K562 (cell line): ENCODE measurements at regions not wholly inside any gene's neighbourhood (a gene's known extent, or its start where the extent isn't known, plus 50 kb on each side); places are given as distances from the start of the nearest gene placed in this dataset.

Experiments used
- ATAC-seq: fragments of 200-7000 bp; cut with Tn5 transposase; 3 replicates; pipeline ENCODE4 v1.9.1; 2020; ENCODE audit warnings: moderate library complexity
- BruUV-seq: library from RNA; stranded (reverse); fragments of 400-500 nt; replicated peaks from 2 replicates; lab custom pipeline; 2021; lab: Mats Ljungman, UMichigan
- CTCF ChIA-PET: fragments of 300-600 bp; formaldehyde crosslinking; extraction: SDS; loops from one replicate; lab custom pipeline; 2021; ENCODE audit warnings: low intra/inter-chr PET ratio; lab: Yijun Ruan, JAX
- POLR2A ChIA-PET: fragments of 300-600, 350-650 bp; sonication (Branson Sonifier 250); formaldehyde crosslinking; extraction: SDS; loops from one replicate; lab custom pipeline; 2021; ENCODE audit warnings: antibody characterized with exemption, inconsistent platforms; lab: Yijun Ruan, JAX
- DNase-seq, 4 experiments: peaks; one replicate each; pipeline versions ENCODE4 v3.0.0 to v3.0.0-alpha.2; 2011 to 2018; ENCODE audit warnings: low spot score in 3 of 4, mixed read lengths in 3 of 4; ENCODE audit errors: extremely low read depth in 1 of 4
- FAIRE-seq: peaks from 2 replicates; lab custom pipeline; 2011; peaks lifted over from hg19 to GRCh38; lab: Jason Lieb, UNC
- H2AFZ ChIP-seq: 2 replicates; pipeline ENCODE4 v1.6.0; 2011; ENCODE audit warnings: low read depth, low read length, control low read depth, inconsistent platforms
- H3K27ac ChIP-seq: fragments of 200-600 bp; 3 replicates; pipeline ENCODE4 v1.8.0; 2011; ENCODE audit warnings: low read depth, mild to moderate bottlenecking, control low read depth, inconsistent platforms, low read length, moderate library complexity, mixed read lengths; ENCODE audit errors: extremely low read depth
- H3K27me3 ChIP-seq, 2 experiments: fragments of 300-600 bp in 1 of 2; 2 replicates in 1 of 2; 3 replicates in 1 of 2; pipeline versions ENCODE4 v1.6.0 to v1.8.0; 2011; ENCODE audit warnings: inconsistent platforms in 2 of 2, low read length in 2 of 2, mild to moderate bottlenecking in 1 of 2, mixed read lengths in 1 of 2, moderate library complexity in 1 of 2; ENCODE audit not compliant: control insufficient read depth in 2 of 2, insufficient read depth in 2 of 2
- H3K36me3 ChIP-seq: fragments of 300-600 bp; 3 replicates; pipeline ENCODE4 v1.8.0; 2011; ENCODE audit warnings: mild to moderate bottlenecking, low read length, inconsistent platforms; ENCODE audit not compliant: control insufficient read depth, insufficient read depth
- H3K4me1 ChIP-seq, 2 experiments: fragments of 200-600 bp in 1 of 2; replicated peaks in 1 of 2; 2 replicates in 1 of 2; 3 replicates in 1 of 2; pipeline versions ENCODE4 v1.5.1 to v1.8.0; 2011; ENCODE audit warnings: inconsistent platforms in 2 of 2, low read length in 2 of 2, mild to moderate bottlenecking in 1 of 2, mixed read lengths in 1 of 2, moderate library complexity in 1 of 2; ENCODE audit not compliant: control insufficient read depth in 2 of 2, insufficient read depth in 2 of 2
- H3K4me2 ChIP-seq: 2 replicates; pipeline ENCODE4 v1.6.1; 2011; ENCODE audit warnings: low read length, control low read depth, inconsistent platforms, mixed read lengths; ENCODE audit not compliant: insufficient read depth
- H3K4me3 ChIP-seq: fragments of 200-600 bp; sonication (generic), shearing (Covaris generic); 2 replicates; pipeline ENCODE4 v1.5.1; 2016; ENCODE audit warnings: control low read depth, inconsistent platforms
- H3K79me2 ChIP-seq: fragments of 200-600 bp; 3 replicates; pipeline ENCODE4 v1.8.0; 2011; ENCODE audit warnings: low read length, inconsistent platforms; ENCODE audit not compliant: control insufficient read depth, insufficient read depth
- H3K9ac ChIP-seq, 2 experiments: 2 replicates each; pipeline versions ENCODE4 v1.6.0 to v1.6.1; 2011; ENCODE audit warnings: low read depth in 2 of 2, low read length in 2 of 2, control low read depth in 1 of 2, inconsistent platforms in 1 of 2, mild to moderate bottlenecking in 1 of 2, mixed read lengths in 1 of 2; ENCODE audit not compliant: insufficient read depth in 1 of 2
- H3K9me1 ChIP-seq: one replicate; pipeline ENCODE4 v1.6.0; 2011; ENCODE audit warnings: inconsistent platforms, mild to moderate bottlenecking, low read length, moderate library complexity; ENCODE audit not compliant: control insufficient read depth, insufficient read depth
- H3K9me3 ChIP-seq: replicated peaks from 2 replicates; pipeline ENCODE4 v1.5.1; 2011; ENCODE audit warnings: low read depth, low read length, inconsistent platforms; ENCODE audit not compliant: control insufficient read depth, insufficient read depth
- H4K20me1 ChIP-seq: replicated peaks from 2 replicates; pipeline ENCODE4 v1.6.1; 2011; ENCODE audit warnings: low read length, inconsistent platforms, mixed read lengths; ENCODE audit not compliant: control insufficient read depth, insufficient read depth
- GTF2F1 ChIP-seq: IDR thresholded peaks from 2 replicates; pipeline ENCODE4 v1.6.1; 2011; ENCODE audit warnings: low read depth, low read length, improper control_type of control experiment
- HOXB6 ChIP-seq: fragments of 250-450 bp; sonication (Bioruptor Pico); IDR thresholded peaks from 2 replicates; pipeline ENCODE4 v1.5.1; 2022; ENCODE audit warnings: mild to moderate bottlenecking, borderline replicate concordance
- KLF6 ChIP-seq: fragments of 250-450 bp; sonication (Bioruptor Pico); IDR thresholded peaks from 2 replicates; pipeline ENCODE4 v1.4.0; 2020; ENCODE audit warnings: mild to moderate bottlenecking, moderate library complexity, borderline replicate concordance
- MAFF ChIP-seq: IDR thresholded peaks from 2 replicates; pipeline ENCODE4 v1.6.1; 2012; ENCODE audit warnings: low read length, improper control_type of control experiment
- NCOA6 ChIP-seq: fragments of 450-650 bp; IDR thresholded peaks from 2 replicates; pipeline ENCODE4 v1.6.1; 2017; ENCODE audit warnings: mild to moderate bottlenecking
- NR2F6 ChIP-seq: fragments of 450-650 bp; formaldehyde crosslinking; IDR thresholded peaks from 2 replicates; pipeline ENCODE4 v1.4.0; 2020; ENCODE audit warnings: mild to moderate bottlenecking
- XRCC3 ChIP-seq: fragments of 450-650 bp; IDR thresholded peaks from 2 replicates; pipeline ENCODE4 v1.6.1; 2017; ENCODE audit warnings: mild to moderate bottlenecking, moderate library complexity
- ZFP30 ChIP-seq: fragments of 250-450 bp; sonication (Bioruptor Pico); IDR thresholded peaks from 2 replicates; pipeline ENCODE4 v1.8.0; 2022; ENCODE audit warnings: moderate library complexity, mild to moderate bottlenecking, inconsistent platforms, borderline replicate concordance
- ZNF212 ChIP-seq: fragments of 450-650 bp; formaldehyde crosslinking; IDR thresholded peaks from 2 replicates; pipeline ENCODE4 v1.4.0; 2020; ENCODE audit warnings: mild to moderate bottlenecking
- ZNF282 ChIP-seq: sonication (generic); formaldehyde crosslinking; IDR thresholded peaks from 2 replicates; pipeline ENCODE4 v1.8.1; 2023; ENCODE audit warnings: missing genetic modification reagents
- ZNF644 ChIP-seq: fragments of 200-800 bp; sonication (Bioruptor generic); IDR thresholded peaks from 2 replicates; pipeline ENCODE4 v1.6.1; 2016; ENCODE audit warnings: low read depth, missing genetic modification characterization, missing compliant biosample characterization
- WGBS: fragments of 100-300 bp; shearing (Covaris generic); methylation state at CpG from one replicate; pipeline ENCODE4 v1.1.6; 2016; ENCODE audit warnings: low coverage, mixed read lengths; ENCODE audit not compliant: insufficient coverage; ENCODE audit errors: missing lambda C conversion rate; 5-methylcytosine and 5-hydroxymethylcytosine counted together
- in situ Hi-C: fragments of 300-500 bp; cut with MboI; formaldehyde crosslinking; loops from 4 replicates; pipeline ENCODE4 v1.15.0; 2018; ENCODE audit warnings: inconsistent platforms, mixed read lengths
- intact Hi-C: fragments of 100-400 bp; cut with micrococcal nuclease; formaldehyde crosslinking; loops from 2 replicates; pipeline ENCODE4 v1.14.2; 2022
- TF ChIP-seq, protein P1 (sequence below): fragments of 250-450 bp; sonication (Bioruptor Pico); IDR thresholded peaks from 2 replicates; pipeline ENCODE4 v1.5.0; 2021
- TF ChIP-seq, protein P2 (sequence below): fragments of 450-650 bp; IDR thresholded peaks from 2 replicates; pipeline ENCODE4 v1.6.1; 2017; ENCODE audit warnings: antibody characterized with exemption
- TF ChIP-seq, protein P3 (sequence below): fragments of 250-450 bp; sonication (Bioruptor Pico); IDR thresholded peaks from 2 replicates; pipeline ENCODE4 v1.5.0; 2022; ENCODE audit warnings: mild to moderate bottlenecking
- TF ChIP-seq, protein P4 (sequence below): sonication (generic); formaldehyde crosslinking; IDR thresholded peaks from 2 replicates; pipeline ENCODE4 v1.8.0; 2022; ENCODE audit warnings: mild to moderate bottlenecking, low read depth, missing genetic modification reagents

DNA sequence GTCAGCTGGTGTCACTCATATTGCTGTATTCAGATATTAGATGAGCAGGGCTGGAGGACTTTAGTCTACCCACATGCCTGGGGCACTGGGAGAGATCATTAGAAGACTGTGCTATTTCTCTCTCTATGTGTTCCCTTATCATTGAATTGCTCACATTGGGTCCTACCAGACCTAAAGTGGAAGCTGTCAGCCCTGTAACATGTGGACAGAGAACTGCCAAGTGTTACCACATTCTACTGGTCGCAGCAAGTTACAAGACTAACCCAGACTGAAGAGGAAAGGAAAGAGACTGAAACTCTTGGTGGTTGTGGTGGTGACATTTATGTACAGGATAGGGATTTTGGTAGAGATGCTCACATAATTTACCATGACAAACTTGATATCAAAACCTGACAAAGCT, 627.1 kb upstream of the FZD8 start:
- TF ChIP-seq, protein P1, sequence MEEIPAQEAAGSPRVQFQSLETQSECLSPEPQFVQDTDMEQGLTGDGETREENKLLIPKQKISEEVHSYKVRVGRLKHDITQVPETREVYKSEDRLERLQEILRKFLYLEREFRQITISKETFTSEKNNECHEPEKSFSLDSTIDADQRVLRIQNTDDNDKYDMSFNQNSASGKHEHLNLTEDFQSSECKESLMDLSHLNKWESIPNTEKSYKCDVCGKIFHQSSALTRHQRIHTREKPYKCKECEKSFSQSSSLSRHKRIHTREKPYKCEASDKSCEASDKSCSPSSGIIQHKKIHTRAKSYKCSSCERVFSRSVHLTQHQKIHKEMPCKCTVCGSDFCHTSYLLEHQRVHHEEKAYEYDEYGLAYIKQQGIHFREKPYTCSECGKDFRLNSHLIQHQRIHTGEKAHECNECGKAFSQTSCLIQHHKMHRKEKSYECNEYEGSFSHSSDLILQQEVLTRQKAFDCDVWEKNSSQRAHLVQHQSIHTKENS (CRISPR knock-in tag) = no peak
- no peak for TF ChIP-seq GTF2F1
- no peak for TF ChIP-seq NR2F6 (CRISPR knock-in tag)
- no peak for TF ChIP-seq ZFP30 (CRISPR knock-in tag)
- no peak for TF ChIP-seq MAFF
- TF ChIP-seq ZNF282 (CRISPR knock-in tag) = no peak
- TF ChIP-seq NCOA6 = no peak
- TF ChIP-seq, protein P2, sequence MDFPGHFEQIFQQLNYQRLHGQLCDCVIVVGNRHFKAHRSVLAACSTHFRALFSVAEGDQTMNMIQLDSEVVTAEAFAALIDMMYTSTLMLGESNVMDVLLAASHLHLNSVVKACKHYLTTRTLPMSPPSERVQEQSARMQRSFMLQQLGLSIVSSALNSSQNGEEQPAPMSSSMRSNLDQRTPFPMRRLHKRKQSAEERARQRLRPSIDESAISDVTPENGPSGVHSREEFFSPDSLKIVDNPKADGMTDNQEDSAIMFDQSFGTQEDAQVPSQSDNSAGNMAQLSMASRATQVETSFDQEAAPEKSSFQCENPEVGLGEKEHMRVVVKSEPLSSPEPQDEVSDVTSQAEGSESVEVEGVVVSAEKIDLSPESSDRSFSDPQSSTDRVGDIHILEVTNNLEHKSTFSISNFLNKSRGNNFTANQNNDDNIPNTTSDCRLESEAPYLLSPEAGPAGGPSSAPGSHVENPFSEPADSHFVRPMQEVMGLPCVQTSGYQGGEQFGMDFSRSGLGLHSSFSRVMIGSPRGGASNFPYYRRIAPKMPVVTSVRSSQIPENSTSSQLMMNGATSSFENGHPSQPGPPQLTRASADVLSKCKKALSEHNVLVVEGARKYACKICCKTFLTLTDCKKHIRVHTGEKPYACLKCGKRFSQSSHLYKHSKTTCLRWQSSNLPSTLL = no peak
- TF ChIP-seq XRCC3 = no peak
- no peak for TF ChIP-seq KLF6 (CRISPR knock-in tag)
- TF ChIP-seq ZNF212 = no peak
- TF ChIP-seq HOXB6 = no peak
- TF ChIP-seq, protein P3, sequence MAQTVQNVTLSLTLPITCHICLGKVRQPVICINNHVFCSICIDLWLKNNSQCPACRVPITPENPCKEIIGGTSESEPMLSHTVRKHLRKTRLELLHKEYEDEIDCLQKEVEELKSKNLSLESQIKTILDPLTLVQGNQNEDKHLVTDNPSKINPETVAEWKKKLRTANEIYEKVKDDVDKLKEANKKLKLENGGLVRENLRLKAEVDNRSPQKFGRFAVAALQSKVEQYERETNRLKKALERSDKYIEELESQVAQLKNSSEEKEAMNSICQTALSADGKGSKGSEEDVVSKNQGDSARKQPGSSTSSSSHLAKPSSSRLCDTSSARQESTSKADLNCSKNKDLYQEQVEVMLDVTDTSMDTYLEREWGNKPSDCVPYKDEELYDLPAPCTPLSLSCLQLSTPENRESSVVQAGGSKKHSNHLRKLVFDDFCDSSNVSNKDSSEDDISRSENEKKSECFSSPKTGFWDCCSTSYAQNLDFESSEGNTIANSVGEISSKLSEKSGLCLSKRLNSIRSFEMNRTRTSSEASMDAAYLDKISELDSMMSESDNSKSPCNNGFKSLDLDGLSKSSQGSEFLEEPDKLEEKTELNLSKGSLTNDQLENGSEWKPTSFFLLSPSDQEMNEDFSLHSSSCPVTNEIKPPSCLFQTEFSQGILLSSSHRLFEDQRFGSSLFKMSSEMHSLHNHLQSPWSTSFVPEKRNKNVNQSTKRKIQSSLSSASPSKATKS (CRISPR knock-in tag) = no peak
- TF ChIP-seq ZNF644 = no peak
- TF ChIP-seq, protein P4, sequence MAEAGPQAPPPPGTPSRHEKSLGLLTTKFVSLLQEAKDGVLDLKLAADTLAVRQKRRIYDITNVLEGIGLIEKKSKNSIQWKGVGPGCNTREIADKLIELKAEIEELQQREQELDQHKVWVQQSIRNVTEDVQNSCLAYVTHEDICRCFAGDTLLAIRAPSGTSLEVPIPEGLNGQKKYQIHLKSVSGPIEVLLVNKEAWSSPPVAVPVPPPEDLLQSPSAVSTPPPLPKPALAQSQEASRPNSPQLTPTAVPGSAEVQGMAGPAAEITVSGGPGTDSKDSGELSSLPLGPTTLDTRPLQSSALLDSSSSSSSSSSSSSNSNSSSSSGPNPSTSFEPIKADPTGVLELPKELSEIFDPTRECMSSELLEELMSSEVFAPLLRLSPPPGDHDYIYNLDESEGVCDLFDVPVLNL (CRISPR knock-in tag) = no peak
- FAIRE-seq = no peak
- Histone ChIP-seq H3K9me3 (no peaks in the 10 kb centered on the region), H3K27me3 (no peaks in the 10 kb centered on the region), H4K20me1 (no peaks in the 10 kb centered on the region), H3K4me3 (no peak overlapping the region), H3K4me2 (no peak overlapping the region), H3K4me1 (no peaks in the 10 kb centered on the region), H3K27ac (no peak overlapping the region), H3K79me2 (no peaks in the 10 kb centered on the region), H3K36me3 (no peaks in the 10 kb centered on the region), H3K9ac (no peak overlapping the region), H2AFZ (no peak overlapping the region), H3K9me1 (no peaks in the 10 kb centered on the region)
- 0% methylated on average over 1 of the region's 1 CpG for WGBS
- BruUV-seq = no TSS peak
- in situ Hi-C loops = no loop called here
- CTCF ChIA-PET = no interaction called here
- intact Hi-C loops = no loop called here
- POLR2A ChIA-PET = no interaction called here
- DNase-seq = no peak
- no peak for ATAC-seq
